ENCODE measurements at regions not wholly inside any gene's neighbourhood (a gene's known extent, or its start where the extent isn't known, plus 50 kb on each side); places are given as distances from the start of the nearest gene placed in this dataset.

- DNase-seq: no peak
These were observed 115.5 kb upstream of the ZNF438 start for GRCh38 chr10:31147210-31147608.

- no peak for DNase-seq
These were observed 117.3 kb upstream of the ZNF438 start for GRCh38 chr10:31148951-31149350.

GRCh38 chr10:31149835-31150512, 118.3 kb upstream of the ZNF438 start:
- no peak for DNase-seq

- DNase-seq: no peak
These were observed 119.6 kb upstream of the ZNF438 start for GRCh38 chr10:31151301-31151700.

- DNase-seq: no peak
These were observed 120.9 kb upstream of the ZNF438 start for GRCh38 chr10:31152421-31153135.

- no peak for DNase-seq
These were observed 121.5 kb upstream of the ZNF438 start for GRCh38 chr10:31153161-31153560.

GRCh38 chr10:31153692-31154091, 122.0 kb upstream of the ZNF438 start:
- DNase-seq: no peak

- no peak for DNase-seq
These were observed 123.3 kb upstream of the ZNF438 start for GRCh38 chr10:31154996-31155395.

GRCh38 chr10:31157123-31158010, 125.7 kb upstream of the ZNF438 start:
- no peak for DNase-seq

GRCh38 chr10:31158011-31158658, 126.5 kb upstream of the ZNF438 start:
- no peak for DNase-seq

GRCh38 chr10:31166606-31167005, 134.9 kb upstream of the ZNF438 start:
- no peak for DNase-seq

GRCh38 chr10:31170636-31171035, 139.0 kb upstream of the ZNF438 start:
- DNase-seq: no peak

- DNase-seq: no peak
These were observed 139.9 kb upstream of the ZNF438 start for GRCh38 chr10:31171402-31172083.

GRCh38 chr10:31172925-31173324, 141.3 kb upstream of the ZNF438 start:
- DNase-seq: no peak

- no peak for DNase-seq
These were observed 142.1 kb upstream of the ZNF438 start for GRCh38 chr10:31173752-31174151.

- DNase-seq: no peak
These were observed 139.8 kb upstream of the ZEB1 start for GRCh38 chr10:31179091-31179680.

- no peak for DNase-seq
These were observed 132.6 kb upstream of the ZEB1 start for GRCh38 chr10:31186225-31187000.

GRCh38 chr10:31187182-31187581, 131.8 kb upstream of the ZEB1 start:
- DNase-seq: no peak

GRCh38 chr10:31187607-31188210, 131.3 kb upstream of the ZEB1 start:
- no peak for DNase-seq

- no peak for DNase-seq
These were observed 130.1 kb upstream of the ZEB1 start for GRCh38 chr10:31188792-31189406.
